RPMI7951 (cell line): ENCODE measurements at regions not wholly inside any gene's neighbourhood (a gene's known extent, or its start where the extent isn't known, plus 50 kb on each side); places are given as distances from the start of the nearest gene placed in this dataset.

ENCODE experiments used
- DNase-seq: peaks from one replicate; pipeline ENCODE4 v3.0.0-alpha.2; 2012; ENCODE audit warnings: low read depth

DNA sequence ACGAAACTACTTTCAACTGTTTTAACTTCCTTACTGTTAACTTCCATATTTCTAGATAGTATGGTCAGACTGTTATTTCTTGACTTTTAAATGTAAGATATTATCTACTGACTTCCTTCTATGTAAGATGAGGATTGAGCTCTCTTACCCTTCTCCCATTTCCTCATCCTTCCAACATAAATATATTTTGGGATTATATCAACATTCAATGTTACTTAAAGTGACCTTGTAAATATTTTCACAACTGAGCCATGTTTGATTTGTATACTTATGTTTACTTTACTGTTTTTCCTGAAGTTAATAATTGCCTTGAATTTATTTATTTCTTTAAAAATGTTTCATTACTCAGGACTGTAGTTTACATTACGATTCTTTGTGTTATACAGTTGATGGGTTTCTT, 148.7 kb downstream of the ZIC5 start:
- no peak for DNase-seq

GRCh38 chr13:99821741-99822140, 149.8 kb downstream of the ZIC5 start:
- peak; percentile 20 for DNase-seq

GRCh38 chr13:99819967-99820366, 151.6 kb downstream of the ZIC5 start:
- DNase-seq = no peak

DNA sequence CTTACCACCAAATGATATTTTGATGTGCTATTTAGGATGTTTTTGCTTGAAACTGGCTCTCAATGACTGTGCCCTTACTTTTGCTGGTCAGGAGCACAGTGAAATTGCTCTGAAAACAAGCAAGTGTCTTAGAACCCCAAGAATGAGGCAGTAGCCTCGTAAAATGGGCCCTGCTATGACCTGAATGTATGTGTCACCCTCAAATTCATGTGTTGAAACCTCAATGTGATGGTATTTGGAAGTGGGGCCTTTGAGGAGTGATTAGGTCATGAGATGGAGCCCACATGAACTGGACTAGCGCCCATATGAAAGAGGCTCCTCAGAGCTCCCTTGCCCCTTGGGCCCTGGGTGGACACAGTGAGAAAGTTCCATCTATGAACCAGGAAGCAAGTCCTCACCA, 155.2 kb downstream of the ZIC5 start:
- no peak for DNase-seq

- no peak for DNase-seq
Observed at GRCh38 chr13:99813336-99814095, 158.1 kb downstream of the ZIC5 start.

GRCh38 chr13:99812625-99813024, 158.9 kb downstream of the ZIC5 start:
- DNase-seq = peak; percentile 76

GRCh38 chr13:99811067-99811700, 160.4 kb downstream of the ZIC5 start:
- no peak for DNase-seq

- DNase-seq = no peak
Observed at GRCh38 chr13:99809926-99810325, 161.6 kb downstream of the ZIC5 start.

- no peak for DNase-seq
Observed at GRCh38 chr13:99809496-99809895, 162.1 kb downstream of the ZIC5 start.

DNA sequence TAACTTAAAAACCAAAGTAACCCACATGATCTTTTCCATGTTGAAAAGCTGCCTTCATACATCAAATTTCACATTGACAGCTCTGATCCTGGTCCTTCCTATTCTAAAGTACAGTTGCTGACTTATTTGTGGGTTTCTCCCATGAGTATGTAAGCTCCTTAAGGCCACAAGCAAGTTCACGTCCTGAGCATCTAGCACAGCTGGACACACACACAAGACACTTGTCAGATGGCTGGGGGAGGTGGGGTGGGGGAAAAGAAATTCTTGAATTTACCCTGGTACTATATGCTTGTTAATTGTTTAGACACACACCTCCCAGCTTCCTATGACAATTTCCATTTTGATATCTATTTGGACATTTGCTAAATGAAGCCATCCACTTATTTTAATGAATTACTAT, 162.8 kb downstream of the ZIC5 start:
- DNase-seq = no peak

DNA sequence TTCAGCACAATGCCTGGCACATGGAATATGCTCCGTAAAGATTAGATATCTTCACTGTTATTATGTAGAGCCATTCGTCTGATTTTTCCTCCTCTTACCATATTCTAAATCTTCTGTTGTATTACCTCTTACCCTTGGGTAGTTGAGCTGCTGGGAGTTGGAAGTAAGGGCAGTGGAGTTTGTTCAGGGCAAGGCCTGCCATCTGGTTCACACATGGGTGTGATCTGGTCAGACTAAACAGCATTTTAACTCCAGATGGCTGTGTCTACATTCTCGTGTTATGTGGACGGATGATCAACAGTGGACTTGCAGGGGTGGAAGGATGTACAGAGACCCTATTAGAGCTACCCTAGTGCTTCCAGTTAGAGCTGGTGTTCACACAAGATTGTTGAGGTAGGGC, 164.9 kb downstream of the ZIC5 start:
- DNase-seq = peak; percentile 3

GRCh38 chr13:99805361-99805760, 166.2 kb downstream of the ZIC5 start:
- no peak for DNase-seq

DNA sequence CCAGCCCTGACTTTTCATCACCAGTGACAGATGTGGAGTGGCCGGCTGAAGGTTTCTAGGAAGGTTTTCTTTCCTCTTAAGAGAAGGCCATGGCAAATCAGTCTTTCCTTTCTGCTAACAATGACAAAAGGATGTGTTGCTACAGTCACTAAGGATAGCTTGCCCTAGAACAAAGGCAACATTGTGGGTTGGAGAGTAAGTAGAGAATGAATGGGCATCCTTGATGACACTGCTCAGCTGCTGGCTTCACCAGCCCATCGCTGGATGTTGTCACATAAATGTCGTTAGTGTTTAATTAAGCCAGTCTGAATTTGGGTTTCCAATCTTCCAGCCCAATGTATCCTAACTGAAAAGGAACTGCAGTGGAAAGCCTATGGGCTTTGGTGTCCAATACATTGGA, 168.4 kb downstream of the ZIC5 start:
- DNase-seq = no peak

GRCh38 chr13:99802416-99802815, 169.2 kb downstream of the ZIC5 start:
- no peak for DNase-seq

DNA sequence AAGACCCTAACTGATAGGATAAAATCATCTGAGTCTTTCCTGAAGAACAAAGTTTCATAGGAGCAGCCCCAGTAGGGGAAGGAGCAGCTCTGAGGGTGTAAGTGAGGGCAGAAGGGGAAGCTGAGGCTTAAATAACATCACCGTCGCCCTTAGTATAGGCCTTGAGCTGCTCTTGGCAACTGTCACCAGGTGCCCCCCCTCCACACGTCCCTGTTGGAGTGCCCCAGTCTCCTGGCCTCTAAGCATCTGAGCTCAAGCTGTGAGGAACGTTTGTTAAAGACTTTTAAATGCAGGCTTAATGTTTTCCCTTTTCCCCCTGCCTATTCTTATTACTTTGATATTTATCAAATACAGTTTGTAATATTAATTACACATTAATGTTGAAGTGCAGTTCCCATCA, 170.6 kb downstream of the ZIC5 start:
- DNase-seq = no peak

- no peak for DNase-seq
Observed at GRCh38 chr13:99800011-99800410, 171.6 kb downstream of the ZIC5 start.

DNA sequence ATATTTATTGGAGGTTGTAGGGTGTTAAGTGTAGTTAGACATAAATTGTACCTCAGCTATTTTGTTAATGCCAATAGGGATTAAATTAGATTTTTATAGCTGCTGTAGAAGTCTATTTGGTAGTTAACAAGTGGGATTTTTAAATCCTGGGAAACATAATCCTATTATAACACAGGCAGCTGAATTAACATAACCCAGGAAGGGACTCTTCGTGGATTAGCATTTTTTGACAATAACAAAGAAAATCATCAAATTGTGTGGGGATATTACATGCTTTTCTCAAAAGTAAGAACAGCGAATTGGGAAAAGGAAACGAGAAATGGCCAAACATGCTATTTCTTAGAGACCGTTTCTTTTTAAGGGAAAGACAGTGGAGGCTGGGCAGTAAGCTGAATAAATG, 172.8 kb downstream of the ZIC5 start:
- no peak for DNase-seq

DNA sequence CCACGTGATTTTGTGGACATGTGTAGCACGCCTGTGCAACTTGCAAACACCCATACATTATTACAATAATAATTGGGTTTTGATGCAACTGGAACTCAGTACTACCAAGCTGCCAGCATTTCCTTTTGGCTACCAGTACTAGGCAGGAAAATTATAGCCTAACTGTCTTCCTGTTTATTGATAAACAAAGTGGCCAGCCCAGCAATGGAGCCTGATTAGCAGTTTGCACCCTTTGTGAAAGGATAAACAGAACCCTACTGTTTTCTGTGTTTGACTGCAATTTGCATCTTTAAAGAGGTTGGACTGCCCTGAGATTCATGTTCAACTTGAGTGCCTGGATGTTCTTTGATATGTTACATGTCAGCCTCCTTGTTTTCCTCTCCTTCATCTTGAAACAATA, 173.9 kb downstream of the ZIC5 start:
- DNase-seq = no peak

GRCh38 chr13:99796175-99796819, 175.3 kb downstream of the ZIC5 start:
- DNase-seq = peak; percentile 27

GRCh38 chr13:99792079-99792921, 179.3 kb downstream of the ZIC5 start:
- no peak for DNase-seq

DNA sequence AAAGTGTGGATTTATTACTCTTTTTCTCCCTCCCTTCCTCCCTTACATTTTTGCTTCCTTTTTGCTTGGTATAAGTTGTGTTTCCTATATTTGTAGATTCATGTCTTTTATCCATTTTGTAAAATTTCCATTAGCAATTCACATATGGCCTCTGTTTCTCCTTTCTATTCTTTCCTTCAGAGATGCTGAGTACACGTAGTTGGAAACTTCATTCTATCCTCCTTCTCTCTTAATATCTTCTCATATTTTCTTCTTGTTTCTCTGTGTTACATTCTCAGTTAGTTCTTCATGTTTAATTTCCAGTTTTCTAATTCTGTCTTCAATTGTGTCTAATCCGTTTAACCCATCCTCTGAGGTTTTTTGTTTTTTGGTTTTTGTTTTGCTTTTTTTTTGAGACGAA, 188.9 kb downstream of the ZIC5 start:
- DNase-seq = no peak

DNA sequence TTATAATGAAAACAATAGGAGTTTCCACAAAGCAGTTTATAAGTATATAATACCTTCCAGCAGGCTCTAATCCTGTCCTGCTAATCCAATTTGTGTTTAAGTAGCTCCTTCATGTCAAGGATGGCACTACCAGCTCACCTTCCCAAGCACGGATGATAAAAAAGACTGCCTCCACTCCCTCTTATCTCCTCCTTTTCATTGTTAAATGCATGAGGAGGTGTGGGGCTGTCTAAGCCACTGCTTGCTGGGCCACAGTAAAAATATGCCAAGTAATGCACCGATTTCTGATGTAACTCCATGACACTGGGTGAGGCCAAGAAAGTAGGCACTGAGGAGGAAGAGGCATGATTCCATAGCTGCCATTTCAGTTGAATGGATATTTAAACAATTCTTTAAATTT, 193.1 kb downstream of the ZIC5 start:
- DNase-seq = no peak
